Bronchial epithelial cell (primary cell): ENCODE measurements at regions not wholly inside any gene's neighbourhood (a gene's known extent, or its start where the extent isn't known, plus 50 kb on each side); places are given as distances from the start of the nearest gene placed in this dataset.

Experiments
- DNase-seq: peaks from one replicate; pipeline ENCODE4 v3.0.0-alpha.2; 2010; ENCODE audit warnings: low read depth
- FAIRE-seq: peaks from 2 replicates; lab custom pipeline; 2011; peaks lifted over from hg19 to GRCh38; lab: Jason Lieb, UNC
- H3K27me3 ChIP-seq: 2 replicates; pipeline ENCODE4 v1.5.1; 2011; ENCODE audit warnings: low read length; ENCODE audit not compliant: control insufficient read depth, insufficient read depth
- H3K36me3 ChIP-seq: 2 replicates; pipeline ENCODE4 v1.5.1; 2011; ENCODE audit warnings: low read length; ENCODE audit not compliant: control insufficient read depth, insufficient read depth
- H3K4me3 ChIP-seq: 2 replicates; pipeline ENCODE4 v1.5.1; 2011; ENCODE audit warnings: mild to moderate bottlenecking, low read depth, low read length, control low read depth
- TF ChIP-seq, protein P1 (sequence below): IDR thresholded peaks from 2 replicates; pipeline ENCODE4 v1.5.1; 2011; ENCODE audit warnings: mild to moderate bottlenecking, moderate library complexity, low read length, control low read depth, inconsistent platforms; ENCODE audit not compliant: insufficient read depth, severe bottlenecking

- no peak for DNase-seq
- no peak overlapping the region for H3K4me3 ChIP-seq
- H3K36me3 ChIP-seq: no peaks in the 10 kb centered on the region
- TF ChIP-seq, protein P1, sequence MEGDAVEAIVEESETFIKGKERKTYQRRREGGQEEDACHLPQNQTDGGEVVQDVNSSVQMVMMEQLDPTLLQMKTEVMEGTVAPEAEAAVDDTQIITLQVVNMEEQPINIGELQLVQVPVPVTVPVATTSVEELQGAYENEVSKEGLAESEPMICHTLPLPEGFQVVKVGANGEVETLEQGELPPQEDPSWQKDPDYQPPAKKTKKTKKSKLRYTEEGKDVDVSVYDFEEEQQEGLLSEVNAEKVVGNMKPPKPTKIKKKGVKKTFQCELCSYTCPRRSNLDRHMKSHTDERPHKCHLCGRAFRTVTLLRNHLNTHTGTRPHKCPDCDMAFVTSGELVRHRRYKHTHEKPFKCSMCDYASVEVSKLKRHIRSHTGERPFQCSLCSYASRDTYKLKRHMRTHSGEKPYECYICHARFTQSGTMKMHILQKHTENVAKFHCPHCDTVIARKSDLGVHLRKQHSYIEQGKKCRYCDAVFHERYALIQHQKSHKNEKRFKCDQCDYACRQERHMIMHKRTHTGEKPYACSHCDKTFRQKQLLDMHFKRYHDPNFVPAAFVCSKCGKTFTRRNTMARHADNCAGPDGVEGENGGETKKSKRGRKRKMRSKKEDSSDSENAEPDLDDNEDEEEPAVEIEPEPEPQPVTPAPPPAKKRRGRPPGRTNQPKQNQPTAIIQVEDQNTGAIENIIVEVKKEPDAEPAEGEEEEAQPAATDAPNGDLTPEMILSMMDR: no peak
- H3K27me3 ChIP-seq: no peaks in the 10 kb centered on the region
- peak; percentile 47 for FAIRE-seq
These were observed 154.1 kb upstream of the SOX9 start for GRCh38 chr17:71966459-71967313.

GRCh38 chr17:71969500-71969899 is 151.3 kb upstream of the SOX9 start:
- FAIRE-seq: no peak
- H3K36me3 ChIP-seq: no peaks in the 10 kb centered on the region
- TF ChIP-seq, protein P1: no peak

DNA sequence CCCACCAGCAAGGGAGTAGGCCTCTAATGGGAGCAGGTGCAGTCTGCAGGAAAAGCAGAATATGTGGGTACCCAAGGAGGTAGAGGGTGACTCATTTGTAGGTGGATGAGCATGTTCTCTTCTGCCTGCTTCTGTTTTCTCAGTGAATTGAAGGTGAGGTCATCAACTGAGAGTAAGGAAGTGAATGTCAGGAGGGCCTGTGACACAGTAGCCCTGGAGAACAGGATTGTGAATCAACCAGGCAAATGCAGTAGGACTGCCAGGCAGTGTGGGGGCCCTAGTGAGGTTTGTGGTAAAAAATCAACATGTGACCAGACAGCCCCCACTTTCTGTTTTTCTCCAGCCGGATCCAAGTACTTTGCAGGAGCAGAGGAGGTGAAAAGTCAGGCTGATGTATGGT is 150.5 kb upstream of the SOX9 start:
- DNase-seq (peak; percentile 98), FAIRE-seq (peak; percentile 100)
- Histone ChIP-seq H3K36me3 (no peaks in the 10 kb centered on the region), H3K27me3 (no peaks in the 10 kb centered on the region), H3K4me3 (no peak overlapping the region)
- TF ChIP-seq, protein P1: peak; percentile 22

More at GRCh38 chr17:71969500-71969899, 151.3 kb upstream of the SOX9 start:
- no peak overlapping the region for H3K4me3 ChIP-seq
- DNase-seq: no peak
- no peaks in the 10 kb centered on the region for H3K27me3 ChIP-seq

- H3K27me3 ChIP-seq: no peaks in the 10 kb centered on the region
- no peak for FAIRE-seq
- no peak for DNase-seq
- TF ChIP-seq, protein P1: no peak
- H3K4me3 ChIP-seq: no peak overlapping the region
- H3K36me3 ChIP-seq: no peaks in the 10 kb centered on the region
These were observed 146.8 kb upstream of the SOX9 start for GRCh38 chr17:71974051-71974450.

DNA sequence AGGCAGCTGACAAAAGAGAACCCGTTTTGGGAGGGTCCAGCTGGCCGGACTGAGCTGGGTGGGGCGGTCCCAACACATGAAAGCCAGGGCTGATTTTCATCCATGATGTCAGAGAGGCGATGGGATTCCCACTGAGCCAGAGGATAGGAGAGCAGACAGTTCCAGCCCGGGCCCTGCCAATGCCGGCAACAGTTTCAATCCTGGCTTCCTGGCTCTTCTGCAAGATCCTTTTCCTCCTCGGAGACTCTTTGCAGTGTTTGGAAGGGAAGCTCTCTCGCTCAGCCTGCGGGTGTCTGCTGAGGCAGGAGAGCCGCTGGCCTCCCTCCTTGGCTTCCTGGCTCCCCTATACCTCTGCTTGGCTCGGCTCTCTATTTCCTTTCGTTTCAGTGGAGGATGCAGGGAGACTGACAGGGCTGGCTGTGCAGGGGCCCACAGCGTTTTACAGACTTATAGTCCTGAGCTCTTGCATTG is 145.5 kb upstream of the SOX9 start:
- FAIRE-seq: peak; percentile 47
- TF ChIP-seq, protein P1: no peak
- DNase-seq: no peak
- Histone ChIP-seq H3K36me3 (no peaks in the 10 kb centered on the region), H3K27me3 (no peaks in the 10 kb centered on the region), H3K4me3 (no peak overlapping the region)
